Esophagus muscularis mucosa (tissue), 4 donors: ENCODE measurements at regions not wholly inside any gene's neighbourhood (a gene's known extent, or its start where the extent isn't known, plus 50 kb on each side); places are given as distances from the start of the nearest gene placed in this dataset.
"Not testable (repeated sequence)": the region's sequence is repeated elsewhere in the genome, so short reads cannot be mapped to it uniquely, and the experiment has no call there.

Experiments
- CTCF ChIP-seq, 3 experiments: fragments of 200-600 bp in 2 of 3; fragments of 450-650 bp in 1 of 3; sonication (generic) in 2 of 3; IDR thresholded peaks; one replicate each; pipeline ENCODE4 v1.5.1; 2017 to 2019; ENCODE audit warnings: antibody characterized with exemption in 3 of 3, mild to moderate bottlenecking in 2 of 3, moderate library complexity in 1 of 3
- EP300 ChIP-seq: sonication (generic); formaldehyde crosslinking; IDR thresholded peaks from one replicate; pipeline ENCODE4 v1.6.1; 2017; ENCODE audit warnings: antibody characterized with exemption
- POLR2AphosphoS5 ChIP-seq, 2 donors: sonication (generic); formaldehyde crosslinking; IDR thresholded peaks; one replicate each; pipeline ENCODE4 v1.6.1; 2017; ENCODE audit warnings: antibody characterized with exemption in 2 of 2

- TF ChIP-seq CTCF (IDR thresholded peaks at IDR 0.05); POLR2AphosphoS5 (IDR thresholded peaks at IDR 0.05); EP300: not testable (repeated sequence)
Observed at GRCh38 chr9:66785603-66786002, 114.9 kb upstream of the ZNF658 start.
